ENCODE measurements at regions not wholly inside any gene's neighbourhood (a gene's known extent, or its start where the extent isn't known, plus 50 kb on each side); places are given as distances from the start of the nearest gene placed in this dataset.

GRCh38 chr13:34465423-34465922 lies 476.6 kb upstream of the NBEA start:
- TF ChIP-seq POLR2A (IDR thresholded peaks at IDR 0.05; ENCODE audit: low read depth, low read length) (no peak), POLR2AphosphoS5 (IDR thresholded peaks at IDR 0.05; ENCODE audit: low read depth, low read length) (no peak), TAF1 (IDR thresholded peaks at IDR 0.05; ENCODE audit: borderline replicate concordance, low read depth, low read length) (no peak)
